ENCODE measurements at regions not wholly inside any gene's neighbourhood (a gene's known extent, or its start where the extent isn't known, plus 50 kb on each side); places are given as distances from the start of the nearest gene placed in this dataset.
"Not testable (repeated sequence)": the region's sequence is repeated elsewhere in the genome, so short reads cannot be mapped to it uniquely, and the experiment has no call there.

- H3K4me1 ChIP-seq (ENCODE audit: control insufficient read depth in 2 of 2, insufficient read depth in 1 of 2, low read depth in 1 of 2, low read length in 2 of 2); H2BK120ac ChIP-seq (ENCODE audit: low read depth, low read length); H3K36me3 ChIP-seq (replicated peaks in 1 of 2; ENCODE audit: control insufficient read depth in 2 of 2, insufficient read depth in 2 of 2, low read length in 2 of 2); H2AFZ ChIP-seq (ENCODE audit: low read length); H3K23ac ChIP-seq (ENCODE audit: low read depth, low read length, poor library complexity); H3K18ac ChIP-seq (ENCODE audit: low read length); H3K4ac ChIP-seq (ENCODE audit: low read length); H3K27me3 ChIP-seq (ENCODE audit: control insufficient read depth in 3 of 3, insufficient read depth in 3 of 3, low read depth in 1 of 3, low read length in 3 of 3); H2BK5ac ChIP-seq (ENCODE audit: low read length); H3K4me2 ChIP-seq (ENCODE audit: insufficient read depth, low read length, poor library complexity, severe bottlenecking); H4K8ac ChIP-seq (ENCODE audit: low read depth, low read length); H4K91ac ChIP-seq (ENCODE audit: low read depth, low read length, poor library complexity); DNase-seq (ENCODE audit: low spot score); H2AK5ac ChIP-seq (ENCODE audit: low read depth, low read length); H3K9me3 ChIP-seq (replicated peaks in 1 of 2; ENCODE audit: control insufficient read depth in 2 of 2, insufficient read depth in 1 of 2, low read depth in 1 of 2, low read length in 2 of 2); H3K79me1 ChIP-seq (ENCODE audit: low read depth, low read length); H2BK15ac ChIP-seq (ENCODE audit: low read length); H3K14ac ChIP-seq (ENCODE audit: low read length); H3K9ac ChIP-seq (ENCODE audit: low read depth, low read length, poor library complexity); H3K27ac ChIP-seq (replicated peaks; ENCODE audit: low read length); H2BK12ac ChIP-seq (ENCODE audit: low read length); H3K4me3 ChIP-seq (ENCODE audit: low read length in 2 of 2): not testable (repeated sequence)
- no CpG with 5 or more reads among the region's 3 CpGs for WGBS, 2 donors (ENCODE audit: extremely low coverage in 2 of 2, insufficient read length in 2 of 2, insufficient replicate concordance in 1 of 2)
These were observed 112.3 kb downstream of the CAAP1 start for GRCh38 chr9:26780307-26780706.

- no peak overlapping the region for H2BK15ac ChIP-seq (ENCODE audit: low read length)
- no peak overlapping the region for H4K8ac ChIP-seq (ENCODE audit: low read depth, low read length)
- H2BK120ac ChIP-seq (ENCODE audit: low read depth, low read length), result no peak overlapping the region
- no CpG with 5 or more reads among the region's 3 CpGs for WGBS, 2 donors (ENCODE audit: extremely low coverage in 2 of 2, insufficient read length in 2 of 2, insufficient replicate concordance in 1 of 2)
- H4K91ac ChIP-seq (ENCODE audit: low read depth, low read length, poor library complexity), result no peak overlapping the region
- no peak overlapping the region for H2AFZ ChIP-seq (ENCODE audit: low read length)
- H3K4me3 ChIP-seq (ENCODE audit: low read length in 2 of 2), result no peak overlapping the region
- H3K9me3 ChIP-seq (replicated peaks in 1 of 2; ENCODE audit: control insufficient read depth in 2 of 2, insufficient read depth in 1 of 2, low read depth in 1 of 2, low read length in 2 of 2), result no peaks in the 10 kb centered on the region
- no peak overlapping the region for H2BK5ac ChIP-seq (ENCODE audit: low read length)
- H3K4me2 ChIP-seq (ENCODE audit: insufficient read depth, low read length, poor library complexity, severe bottlenecking), result no peak overlapping the region
- DNase-seq (ENCODE audit: low spot score), result no peak
- no peak overlapping the region for H3K18ac ChIP-seq (ENCODE audit: low read length)
- H3K4me1 ChIP-seq (ENCODE audit: control insufficient read depth in 2 of 2, insufficient read depth in 1 of 2, low read depth in 1 of 2, low read length in 2 of 2), result no peaks in the 10 kb centered on the region
- no peak overlapping the region for H3K23ac ChIP-seq (ENCODE audit: low read depth, low read length, poor library complexity)
- H3K27me3 ChIP-seq (ENCODE audit: control insufficient read depth in 3 of 3, insufficient read depth in 3 of 3, low read depth in 1 of 3, low read length in 3 of 3), result no peaks in the 10 kb centered on the region
- H3K4ac ChIP-seq (ENCODE audit: low read length), result no peak overlapping the region
- H2AK5ac ChIP-seq (ENCODE audit: low read depth, low read length), result no peak overlapping the region
- no peak overlapping the region for H3K14ac ChIP-seq (ENCODE audit: low read length)
- no peak overlapping the region for H3K27ac ChIP-seq (replicated peaks; ENCODE audit: low read length)
- H3K36me3 ChIP-seq (replicated peaks in 1 of 2; ENCODE audit: control insufficient read depth in 2 of 2, insufficient read depth in 2 of 2, low read length in 2 of 2), result no peaks in the 10 kb centered on the region
- no peak overlapping the region for H3K9ac ChIP-seq (ENCODE audit: low read depth, low read length, poor library complexity)
- H2BK12ac ChIP-seq (ENCODE audit: low read length), result no peak overlapping the region
- H3K79me1 ChIP-seq (ENCODE audit: low read depth, low read length), result no peaks in the 10 kb centered on the region
These were observed 113.5 kb downstream of the CAAP1 start for GRCh38 chr9:26779062-26779461.

GRCh38 chr9:26775391-26775790, 117.2 kb downstream of the CAAP1 start:
- Histone ChIP-seq H3K4me2 (ENCODE audit: insufficient read depth, low read length, poor library complexity, severe bottlenecking) (no peak overlapping the region), H3K79me1 (ENCODE audit: low read depth, low read length) (no peaks in the 10 kb centered on the region), H3K36me3 (replicated peaks in 1 of 2; ENCODE audit: control insufficient read depth in 2 of 2, insufficient read depth in 2 of 2, low read length in 2 of 2) (no peaks in the 10 kb centered on the region), H2BK15ac (ENCODE audit: low read length) (no peak overlapping the region), H2BK12ac (ENCODE audit: low read length) (no peak overlapping the region), H2BK5ac (ENCODE audit: low read length) (no peak overlapping the region), H3K9me3 (replicated peaks in 1 of 2; ENCODE audit: control insufficient read depth in 2 of 2, insufficient read depth in 1 of 2, low read depth in 1 of 2, low read length in 2 of 2) (no peaks in the 10 kb centered on the region), H3K9ac (ENCODE audit: low read depth, low read length, poor library complexity) (no peak overlapping the region), H4K8ac (ENCODE audit: low read depth, low read length) (no peak overlapping the region), H2BK120ac (ENCODE audit: low read depth, low read length) (no peak overlapping the region), H3K27ac (replicated peaks; ENCODE audit: low read length) (no peak overlapping the region), H3K14ac (ENCODE audit: low read length) (no peak overlapping the region), H2AK5ac (ENCODE audit: low read depth, low read length) (no peak overlapping the region), H3K4ac (ENCODE audit: low read length) (no peak overlapping the region), H3K27me3 (ENCODE audit: control insufficient read depth in 3 of 3, insufficient read depth in 3 of 3, low read depth in 1 of 3, low read length in 3 of 3) (peaks cover 0 to 4% (median 0%) of the 10 kb centered on the region in 3 experiments), H3K4me3 (ENCODE audit: low read length in 2 of 2) (no peak overlapping the region), H3K18ac (ENCODE audit: low read length) (no peak overlapping the region), H4K91ac (ENCODE audit: low read depth, low read length, poor library complexity) (no peak overlapping the region), H2AFZ (ENCODE audit: low read length) (no peak overlapping the region), H3K4me1 (ENCODE audit: control insufficient read depth in 2 of 2, insufficient read depth in 1 of 2, low read depth in 1 of 2, low read length in 2 of 2) (no peaks in the 10 kb centered on the region), H3K23ac (ENCODE audit: low read depth, low read length, poor library complexity) (no peak overlapping the region)
- no peak for DNase-seq (ENCODE audit: low spot score)
- WGBS, 2 donors (ENCODE audit: extremely low coverage in 2 of 2, insufficient read length in 2 of 2, insufficient replicate concordance in 1 of 2), result no CpG with 5 or more reads among the region's 3 CpGs

GRCh38 chr9:26773056-26773455, 119.5 kb downstream of the CAAP1 start:
- WGBS, 2 donors (ENCODE audit: extremely low coverage in 2 of 2, insufficient read length in 2 of 2, insufficient replicate concordance in 1 of 2), result no CpG with 5 or more reads among the region's 4 CpGs

More at GRCh38 chr9:26773056-26773455, 119.5 kb downstream of the CAAP1 start:
- Histone ChIP-seq H3K9ac (ENCODE audit: low read depth, low read length, poor library complexity) (no peak overlapping the region), H3K27ac (replicated peaks; ENCODE audit: low read length) (no peak overlapping the region), H4K8ac (ENCODE audit: low read depth, low read length) (no peak overlapping the region), H3K4me3 (ENCODE audit: low read length in 2 of 2) (no peak overlapping the region), H3K4me2 (ENCODE audit: insufficient read depth, low read length, poor library complexity, severe bottlenecking) (no peak overlapping the region), H3K23ac (ENCODE audit: low read depth, low read length, poor library complexity) (no peak overlapping the region), H2BK15ac (ENCODE audit: low read length) (no peak overlapping the region), H2BK120ac (ENCODE audit: low read depth, low read length) (no peak overlapping the region), H3K27me3 (ENCODE audit: control insufficient read depth in 3 of 3, insufficient read depth in 3 of 3, low read depth in 1 of 3, low read length in 3 of 3) (peaks cover 0 to 4% (median 0%) of the 10 kb centered on the region in 3 experiments), H2AK5ac (ENCODE audit: low read depth, low read length) (no peak overlapping the region), H3K36me3 (replicated peaks in 1 of 2; ENCODE audit: control insufficient read depth in 2 of 2, insufficient read depth in 2 of 2, low read length in 2 of 2) (no peaks in the 10 kb centered on the region), H2AFZ (ENCODE audit: low read length) (no peak overlapping the region), H3K14ac (ENCODE audit: low read length) (no peak overlapping the region), H2BK12ac (ENCODE audit: low read length) (no peak overlapping the region), H2BK5ac (ENCODE audit: low read length) (no peak overlapping the region), H4K91ac (ENCODE audit: low read depth, low read length, poor library complexity) (no peak overlapping the region), H3K4me1 (ENCODE audit: control insufficient read depth in 2 of 2, insufficient read depth in 1 of 2, low read depth in 1 of 2, low read length in 2 of 2) (no peaks in the 10 kb centered on the region), H3K9me3 (replicated peaks in 1 of 2; ENCODE audit: control insufficient read depth in 2 of 2, insufficient read depth in 1 of 2, low read depth in 1 of 2, low read length in 2 of 2) (no peaks in the 10 kb centered on the region), H3K79me1 (ENCODE audit: low read depth, low read length) (no peaks in the 10 kb centered on the region), H3K18ac (ENCODE audit: low read length) (no peak overlapping the region), H3K4ac (ENCODE audit: low read length) (no peak overlapping the region)
- DNase-seq (ENCODE audit: low spot score), result no peak

All from neuronal stem cell (in vitro differentiated cells).